T-helper 2 cell treated with Interferon-gamma antibody and Interleukin-4, amounts not matched to agents 5 μg/mL and 100 μg/mL, for 36 hours (primary cell): ENCODE measurements at regions not wholly inside any gene's neighbourhood (a gene's known extent, or its start where the extent isn't known, plus 50 kb on each side); places are given as distances from the start of the nearest gene placed in this dataset.

Source experiments
- DNase-seq: peaks from one replicate; pipeline ENCODE4 v3.0.0; 2021; ENCODE audit warnings: low spot score
- H3K27ac Mint-ChIP-seq: one replicate; pipeline ENCODE4 v1.8.0; 2021; ENCODE audit warnings: mild to moderate bottlenecking, mixed read lengths
- H3K27me3 Mint-ChIP-seq: one replicate; pipeline ENCODE4 v1.8.0; 2021; ENCODE audit warnings: low read depth, mixed read lengths
- H3K36me3 Mint-ChIP-seq: one replicate; pipeline ENCODE4 v1.8.0; 2021; ENCODE audit warnings: low read depth, mixed read lengths
- H3K4me1 Mint-ChIP-seq: one replicate; pipeline ENCODE4 v1.8.0; 2021; ENCODE audit warnings: low read depth, mixed read lengths
- H3K4me3 Mint-ChIP-seq: one replicate; pipeline ENCODE4 v1.8.0; 2022; ENCODE audit warnings: mild to moderate bottlenecking, moderate library complexity, mixed read lengths
- H3K9me3 Mint-ChIP-seq: one replicate; pipeline ENCODE4 v1.8.0; 2021; ENCODE audit warnings: mixed read lengths

- Mint-ChIP-seq H3K9me3 (no peaks in the 10 kb centered on the region), H3K27ac (no peak overlapping the region), H3K4me3 (no peak overlapping the region), H3K36me3 (no peaks in the 10 kb centered on the region), H3K4me1 (no peaks in the 10 kb centered on the region), H3K27me3 (no peaks in the 10 kb centered on the region)
- no peak for DNase-seq
Observed at GRCh38 chr7:38002689-38003088, 82.2 kb downstream of the EPDR1 start.

- Mint-ChIP-seq H3K27me3 (no peaks in the 10 kb centered on the region), H3K27ac (no peak overlapping the region), H3K4me1 (no peaks in the 10 kb centered on the region), H3K4me3 (no peak overlapping the region), H3K36me3 (no peaks in the 10 kb centered on the region), H3K9me3 (no peaks in the 10 kb centered on the region)
- DNase-seq: no peak
Observed at GRCh38 chr7:38006559-38006958, 86.1 kb downstream of the EPDR1 start.

GRCh38 chr7:38007096-38007495 is 86.7 kb downstream of the EPDR1 start:
- H3K36me3 Mint-ChIP-seq: no peaks in the 10 kb centered on the region
- no peak overlapping the region for H3K4me3 Mint-ChIP-seq
- H3K27ac Mint-ChIP-seq: no peak overlapping the region
- H3K27me3 Mint-ChIP-seq: no peaks in the 10 kb centered on the region
- H3K4me1 Mint-ChIP-seq: no peaks in the 10 kb centered on the region
- H3K9me3 Mint-ChIP-seq: no peaks in the 10 kb centered on the region
- no peak for DNase-seq

GRCh38 chr7:38013246-38013645 is 92.8 kb downstream of the EPDR1 start:
- no peak for DNase-seq
- no peaks in the 10 kb centered on the region for H3K4me1 Mint-ChIP-seq
- no peaks in the 10 kb centered on the region for H3K9me3 Mint-ChIP-seq
- H3K27me3 Mint-ChIP-seq: peaks cover 3% of the 10 kb centered on the region
- H3K36me3 Mint-ChIP-seq: no peaks in the 10 kb centered on the region
- H3K4me3 Mint-ChIP-seq: no peak overlapping the region
- H3K27ac Mint-ChIP-seq: no peak overlapping the region

GRCh38 chr7:38016567-38016966 is 96.1 kb downstream of the EPDR1 start:
- no peak for DNase-seq
- no peak overlapping the region for H3K27ac Mint-ChIP-seq
- no peaks in the 10 kb centered on the region for H3K4me1 Mint-ChIP-seq
- H3K27me3 Mint-ChIP-seq: peaks cover 3% of the 10 kb centered on the region
- no peak overlapping the region for H3K4me3 Mint-ChIP-seq
- no peaks in the 10 kb centered on the region for H3K36me3 Mint-ChIP-seq
- no peaks in the 10 kb centered on the region for H3K9me3 Mint-ChIP-seq

GRCh38 chr7:38017320-38017719 is 96.9 kb downstream of the EPDR1 start:
- no peak overlapping the region for H3K4me3 Mint-ChIP-seq
- DNase-seq: no peak

GRCh38 chr7:38020121-38020785 is 99.8 kb downstream of the EPDR1 start:
- Mint-ChIP-seq H3K27ac (no peak overlapping the region), H3K36me3 (no peaks in the 10 kb centered on the region), H3K4me3 (no peak overlapping the region), H3K27me3 (no peaks in the 10 kb centered on the region), H3K9me3 (no peaks in the 10 kb centered on the region), H3K4me1 (no peaks in the 10 kb centered on the region)
- no peak for DNase-seq

More at GRCh38 chr7:38017320-38017719, 96.9 kb downstream of the EPDR1 start:
- Mint-ChIP-seq H3K27ac (no peak overlapping the region), H3K9me3 (no peaks in the 10 kb centered on the region), H3K36me3 (no peaks in the 10 kb centered on the region), H3K27me3 (peaks cover 3% of the 10 kb centered on the region), H3K4me1 (no peaks in the 10 kb centered on the region)

GRCh38 chr7:38021892-38022291 is 101.5 kb downstream of the EPDR1 start:
- H3K36me3 Mint-ChIP-seq: no peaks in the 10 kb centered on the region
- H3K4me3 Mint-ChIP-seq: no peak overlapping the region
- H3K27ac Mint-ChIP-seq: no peak overlapping the region
- H3K4me1 Mint-ChIP-seq: no peaks in the 10 kb centered on the region
- DNase-seq: no peak
- H3K9me3 Mint-ChIP-seq: no peaks in the 10 kb centered on the region
- no peaks in the 10 kb centered on the region for H3K27me3 Mint-ChIP-seq

- H3K9me3 Mint-ChIP-seq: no peaks in the 10 kb centered on the region
- H3K4me3 Mint-ChIP-seq: no peak overlapping the region
- H3K4me1 Mint-ChIP-seq: no peaks in the 10 kb centered on the region
- no peak overlapping the region for H3K27ac Mint-ChIP-seq
- no peaks in the 10 kb centered on the region for H3K36me3 Mint-ChIP-seq
- DNase-seq: no peak
- no peaks in the 10 kb centered on the region for H3K27me3 Mint-ChIP-seq
Observed at GRCh38 chr7:38025815-38026214, 105.4 kb downstream of the EPDR1 start.

- Mint-ChIP-seq H3K9me3 (no peaks in the 10 kb centered on the region), H3K4me1 (no peaks in the 10 kb centered on the region), H3K36me3 (no peaks in the 10 kb centered on the region), H3K4me3 (no peak overlapping the region), H3K27me3 (no peaks in the 10 kb centered on the region), H3K27ac (no peak overlapping the region)
- DNase-seq: no peak
Observed at GRCh38 chr7:38027884-38028455, 107.5 kb downstream of the EPDR1 start.

- H3K4me1 Mint-ChIP-seq: no peaks in the 10 kb centered on the region
- no peaks in the 10 kb centered on the region for H3K36me3 Mint-ChIP-seq
- DNase-seq: no peak
- H3K27me3 Mint-ChIP-seq: no peaks in the 10 kb centered on the region
- no peaks in the 10 kb centered on the region for H3K9me3 Mint-ChIP-seq
- no peak overlapping the region for H3K4me3 Mint-ChIP-seq
- no peak overlapping the region for H3K27ac Mint-ChIP-seq
Observed at GRCh38 chr7:38034062-38034908, 113.8 kb downstream of the EPDR1 start.

- Mint-ChIP-seq H3K36me3 (no peaks in the 10 kb centered on the region), H3K4me3 (no peak overlapping the region), H3K4me1 (no peaks in the 10 kb centered on the region), H3K27ac (no peak overlapping the region), H3K27me3 (no peaks in the 10 kb centered on the region), H3K9me3 (no peaks in the 10 kb centered on the region)
- DNase-seq: no peak
Observed at GRCh38 chr7:38040831-38041230, 120.4 kb downstream of the EPDR1 start.

GRCh38 chr7:38049679-38050078 is 128.4 kb upstream of the STARD3NL start:
- H3K4me1 Mint-ChIP-seq: no peaks in the 10 kb centered on the region
- H3K9me3 Mint-ChIP-seq: no peaks in the 10 kb centered on the region
- no peak overlapping the region for H3K4me3 Mint-ChIP-seq
- H3K27me3 Mint-ChIP-seq: peaks cover 2% of the 10 kb centered on the region
- DNase-seq: no peak
- no peaks in the 10 kb centered on the region for H3K36me3 Mint-ChIP-seq
- H3K27ac Mint-ChIP-seq: no peak overlapping the region

- H3K27me3 Mint-ChIP-seq: peaks cover 2% of the 10 kb centered on the region
- H3K4me1 Mint-ChIP-seq: no peaks in the 10 kb centered on the region
- H3K9me3 Mint-ChIP-seq: no peaks in the 10 kb centered on the region
- no peaks in the 10 kb centered on the region for H3K36me3 Mint-ChIP-seq
- no peak overlapping the region for H3K4me3 Mint-ChIP-seq
- DNase-seq: no peak
- H3K27ac Mint-ChIP-seq: no peak overlapping the region
Observed at GRCh38 chr7:38051311-38051710, 126.7 kb upstream of the STARD3NL start.
